ENCODE measurements at regions not wholly inside any gene's neighbourhood (a gene's known extent, or its start where the extent isn't known, plus 50 kb on each side); places are given as distances from the start of the nearest gene placed in this dataset.

- peaks cover 13% of the 10 kb centered on the region for H3K4me1 Mint-ChIP-seq
- H3K27me3 Mint-ChIP-seq (ENCODE audit: low read depth), result no peaks in the 10 kb centered on the region; the same call in 1 of the 2 replicates
- TF ChIP-seq AR (CRISPR knock-in tag; IDR thresholded peaks at IDR 0.05), result no peak
- no peak for TF ChIP-seq ZNF232 (CRISPR knock-in tag; IDR thresholded peaks at IDR 0.05)
- no peak for TF ChIP-seq NFATC4 (CRISPR knock-in tag; IDR thresholded peaks at IDR 0.05)
- no peak overlapping the region for H3K4me3 Mint-ChIP-seq
- H3K9me3 Mint-ChIP-seq, result peaks cover 33% of the 10 kb centered on the region
- no peak for DNase-seq (ENCODE audit: low spot score)
- ATAC-seq, result no peak
- ChIA-PET POLR2A (no interaction called here), CTCF (no interaction called here)
- H3K36me3 Mint-ChIP-seq, result peaks cover 29% of the 10 kb centered on the region
- H3K27ac Mint-ChIP-seq, result no peak overlapping the region
These were observed 608.1 kb upstream of the UBE2E2 start for GRCh38 chr3:22594990-22595389.

GRCh38 chr3:22606461-22606860 lies 596.7 kb upstream of the UBE2E2 start:
- DNase-seq (ENCODE audit: low spot score), result no peak
- CTCF ChIA-PET, result no interaction called here

GRCh38 chr3:22606938-22607337 lies 596.2 kb upstream of the UBE2E2 start:
- TF ChIP-seq ESRRA (CRISPR knock-in tag; IDR thresholded peaks at IDR 0.05; ENCODE audit: borderline replicate concordance) (no peak), FOXP4 (CRISPR knock-in tag; IDR thresholded peaks at IDR 0.05) (no peak), TCF7 (CRISPR knock-in tag; IDR thresholded peaks at IDR 0.05; ENCODE audit: low read depth) (no peak)
- H3K27me3 Mint-ChIP-seq (ENCODE audit: low read depth), result no peaks in the 10 kb centered on the region
- POLR2A ChIA-PET, result no interaction called here
- ATAC-seq, result no peak
- no peak for DNase-seq (ENCODE audit: low spot score)
- H3K4me3 Mint-ChIP-seq, result no peak overlapping the region
- H3K9me3 Mint-ChIP-seq, result no peaks in the 10 kb centered on the region
- no peak overlapping the region for H3K27ac Mint-ChIP-seq
- CTCF ChIA-PET, result no interaction called here
- no peaks in the 10 kb centered on the region for H3K4me1 Mint-ChIP-seq
- H3K36me3 Mint-ChIP-seq, result no peaks in the 10 kb centered on the region

More at GRCh38 chr3:22606461-22606860, 596.7 kb upstream of the UBE2E2 start:
- H3K27me3 Mint-ChIP-seq (ENCODE audit: low read depth), result no peaks in the 10 kb centered on the region
- H3K27ac Mint-ChIP-seq, result no peak overlapping the region
- H3K4me3 Mint-ChIP-seq, result no peak overlapping the region
- no peak for TF ChIP-seq ZNF396 (CRISPR knock-in tag; IDR thresholded peaks at IDR 0.05; ENCODE audit: borderline replicate concordance)
- TF ChIP-seq CREM (CRISPR knock-in tag; IDR thresholded peaks at IDR 0.05), result no peak
- TF ChIP-seq CREB1 (CRISPR knock-in tag; IDR thresholded peaks at IDR 0.05), result no peak
- TF ChIP-seq MXD4 (CRISPR knock-in tag; IDR thresholded peaks at IDR 0.05; ENCODE audit: borderline replicate concordance), result no peak
- no peak for TF ChIP-seq RORB (CRISPR knock-in tag; IDR thresholded peaks at IDR 0.05)
- no peak for TF ChIP-seq AR (CRISPR knock-in tag; IDR thresholded peaks at IDR 0.05)
- no peak for TF ChIP-seq SMAD3 (CRISPR knock-in tag; IDR thresholded peaks at IDR 0.05; ENCODE audit: borderline replicate concordance)
- TF ChIP-seq TEAD4 (CRISPR knock-in tag; IDR thresholded peaks at IDR 0.05), result no peak
- no peak for TF ChIP-seq NR1H2 (CRISPR knock-in tag; IDR thresholded peaks at IDR 0.05)
- H3K9me3 Mint-ChIP-seq, result no peaks in the 10 kb centered on the region
- H3K4me1 Mint-ChIP-seq, result no peaks in the 10 kb centered on the region
- POLR2A ChIA-PET, result no interaction called here
- no peak for ATAC-seq
- no peaks in the 10 kb centered on the region for H3K36me3 Mint-ChIP-seq

Data from WTC11 (cell line).